ENCODE measurements at regions not wholly inside any gene's neighbourhood (a gene's known extent, or its start where the extent isn't known, plus 50 kb on each side); places are given as distances from the start of the nearest gene placed in this dataset.

- 97% methylated on average over 15 to 16 of the region's 16 CpGs for WGBS, 2 donors
- Histone ChIP-seq H3K27me3 (ENCODE audit: control insufficient read depth in 3 of 3, insufficient read depth in 3 of 3, low read length in 2 of 3) (no peaks in the 10 kb centered on the region), H3K27ac (ENCODE audit: low read depth in 1 of 2, low read length in 1 of 2) (no peak overlapping the region), H3K4me1 (ENCODE audit: control insufficient read depth in 5 of 5, insufficient read depth in 5 of 5, low read length in 5 of 5) (peaks cover 3 to 22% (median 5%) of the 10 kb centered on the region in 5 donors), H3K36me3 (ENCODE audit: control insufficient read depth in 4 of 4, insufficient read depth in 4 of 4, low read length in 4 of 4) (peaks cover 0 to 37% (median 7%) of the 10 kb centered on the region in 4 donors), H3K4me3 (no peak overlapping the region), H3K9me3 (ENCODE audit: control insufficient read depth in 4 of 4, insufficient read depth in 3 of 4, low read length in 3 of 4) (no peaks in the 10 kb centered on the region), H3K9ac (ENCODE audit: insufficient read depth in 1 of 2, low read length in 2 of 2) (no peak overlapping the region)
- DNase-seq (no peak), ATAC-seq (ENCODE audit: insufficient read depth, low FRiP score) (no peak)
- no peak for TF ChIP-seq CTCF (IDR thresholded peaks at IDR 0.05; ENCODE audit: control extremely low read depth, extremely low read depth)
Observed at GRCh38 chr12:124435806-124436345, 131.5 kb downstream of the NCOR2 start.

DNA sequence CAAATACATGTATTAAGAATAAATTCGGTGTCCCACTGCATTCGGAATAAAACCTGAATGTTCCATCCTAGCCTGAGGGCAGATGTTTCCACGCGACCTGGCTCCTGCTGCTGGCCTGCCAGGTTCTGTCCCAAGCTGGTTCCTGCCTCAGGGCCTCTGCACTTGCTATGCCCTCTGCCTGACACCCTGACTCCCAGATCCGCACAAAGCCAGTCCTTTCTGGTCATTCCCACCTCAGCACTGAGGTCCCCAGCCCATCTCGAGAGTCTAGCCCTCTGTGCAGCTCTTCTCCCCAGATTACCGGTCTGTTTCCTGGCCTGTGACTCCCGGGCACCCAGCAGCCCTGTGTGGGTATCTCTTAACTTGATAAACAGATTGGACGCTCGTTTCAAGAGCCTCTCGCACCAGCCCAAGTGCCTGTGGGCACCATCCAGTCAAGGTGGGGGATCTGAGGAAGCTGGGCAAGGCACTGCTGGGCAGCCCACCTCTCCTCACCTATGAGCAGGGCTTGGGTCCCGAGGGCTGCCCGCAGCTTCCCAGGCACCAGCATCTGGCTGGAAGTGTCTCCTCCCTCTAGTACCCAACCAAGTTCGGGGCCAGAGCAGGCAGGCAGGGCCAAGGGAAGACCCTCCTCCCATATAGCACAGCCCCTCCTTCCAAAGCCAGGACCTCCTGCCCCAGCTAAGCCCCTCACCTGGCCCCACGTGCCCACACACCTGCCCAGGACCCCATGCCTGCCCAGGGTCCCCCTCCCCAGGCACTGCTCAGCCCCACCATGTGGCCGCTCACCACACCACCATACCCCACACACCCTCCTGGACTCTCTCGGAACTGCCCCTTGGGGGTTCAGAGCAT, 132.2 kb downstream of the NCOR2 start:
- H3K27me3 ChIP-seq (ENCODE audit: control insufficient read depth in 3 of 3, insufficient read depth in 3 of 3, low read length in 2 of 3), result no peaks in the 10 kb centered on the region
- WGBS, 2 donors, result 84 to 86% methylated on average over 17 of the region's 17 CpGs
- no peak overlapping the region for H3K9ac ChIP-seq (ENCODE audit: insufficient read depth in 1 of 2, low read length in 2 of 2)
- no peak overlapping the region for H3K27ac ChIP-seq (ENCODE audit: low read depth in 1 of 2, low read length in 1 of 2)
- H3K9me3 ChIP-seq (ENCODE audit: control insufficient read depth in 4 of 4, insufficient read depth in 3 of 4, low read length in 3 of 4), result peaks cover 0 to 3% (median 0%) of the 10 kb centered on the region in 4 donors
- DNase-seq (no peak), ATAC-seq (ENCODE audit: insufficient read depth, low FRiP score) (no peak)
- peaks cover 0 to 44% (median 8%) of the 10 kb centered on the region in 4 donors for H3K36me3 ChIP-seq (ENCODE audit: control insufficient read depth in 4 of 4, insufficient read depth in 4 of 4, low read length in 4 of 4)
- H3K4me3 ChIP-seq, result no peak overlapping the region
- peaks cover 0 to 19% (median 3%) of the 10 kb centered on the region in 5 donors for H3K4me1 ChIP-seq (ENCODE audit: control insufficient read depth in 5 of 5, insufficient read depth in 5 of 5, low read length in 5 of 5)
- TF ChIP-seq CTCF (IDR thresholded peaks at IDR 0.05; ENCODE audit: control extremely low read depth, extremely low read depth), result no peak

DNA sequence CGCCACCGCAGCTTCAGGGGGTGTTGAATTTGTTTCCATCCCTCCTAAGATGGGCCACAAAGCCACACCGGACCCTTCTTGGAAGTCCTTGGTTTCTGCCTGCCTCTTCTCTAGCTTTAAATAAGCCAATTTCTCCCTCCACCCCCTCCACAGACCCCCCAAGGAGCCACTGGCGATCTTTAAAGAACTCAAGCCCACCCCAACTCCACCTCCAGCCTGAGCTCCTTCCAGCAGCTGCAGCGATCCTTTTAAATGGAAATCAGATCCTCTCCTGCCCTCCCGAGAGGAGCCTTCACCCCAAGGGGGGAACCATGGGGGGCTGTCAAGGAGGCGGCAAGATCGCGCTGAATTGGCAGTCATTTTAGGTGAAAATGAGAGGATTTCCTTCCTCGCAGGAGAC, 133.1 kb downstream of the NCOR2 start:
- H3K27ac ChIP-seq (ENCODE audit: low read depth in 1 of 2, low read length in 1 of 2), result no peak overlapping the region
- H3K4me1 ChIP-seq (ENCODE audit: control insufficient read depth in 5 of 5, insufficient read depth in 5 of 5, low read length in 5 of 5), result peaks cover 0 to 23% (median 3%) of the 10 kb centered on the region in 5 donors
- no peak overlapping the region for H3K4me3 ChIP-seq
- peak in 1 of 3 donors; percentile 26 for DNase-seq
- no peak for TF ChIP-seq CTCF (IDR thresholded peaks at IDR 0.05; ENCODE audit: control extremely low read depth, extremely low read depth)
- H3K9me3 ChIP-seq (ENCODE audit: control insufficient read depth in 4 of 4, insufficient read depth in 3 of 4, low read length in 3 of 4), result peaks cover 0 to 3% (median 0%) of the 10 kb centered on the region in 4 donors
- peaks cover 0 to 49% (median 11%) of the 10 kb centered on the region in 4 donors for H3K36me3 ChIP-seq (ENCODE audit: control insufficient read depth in 4 of 4, insufficient read depth in 4 of 4, low read length in 4 of 4)
- ATAC-seq (ENCODE audit: insufficient read depth, low FRiP score), result no peak
- H3K27me3 ChIP-seq (ENCODE audit: control insufficient read depth in 3 of 3, insufficient read depth in 3 of 3, low read length in 2 of 3), result no peaks in the 10 kb centered on the region
- no peak overlapping the region for H3K9ac ChIP-seq (ENCODE audit: insufficient read depth in 1 of 2, low read length in 2 of 2)
- 89 to 92% methylated on average over 10 of the region's 10 CpGs for WGBS, 2 donors
